ENCODE measurements at regions not wholly inside any gene's neighbourhood (a gene's known extent, or its start where the extent isn't known, plus 50 kb on each side); places are given as distances from the start of the nearest gene placed in this dataset.

DNA sequence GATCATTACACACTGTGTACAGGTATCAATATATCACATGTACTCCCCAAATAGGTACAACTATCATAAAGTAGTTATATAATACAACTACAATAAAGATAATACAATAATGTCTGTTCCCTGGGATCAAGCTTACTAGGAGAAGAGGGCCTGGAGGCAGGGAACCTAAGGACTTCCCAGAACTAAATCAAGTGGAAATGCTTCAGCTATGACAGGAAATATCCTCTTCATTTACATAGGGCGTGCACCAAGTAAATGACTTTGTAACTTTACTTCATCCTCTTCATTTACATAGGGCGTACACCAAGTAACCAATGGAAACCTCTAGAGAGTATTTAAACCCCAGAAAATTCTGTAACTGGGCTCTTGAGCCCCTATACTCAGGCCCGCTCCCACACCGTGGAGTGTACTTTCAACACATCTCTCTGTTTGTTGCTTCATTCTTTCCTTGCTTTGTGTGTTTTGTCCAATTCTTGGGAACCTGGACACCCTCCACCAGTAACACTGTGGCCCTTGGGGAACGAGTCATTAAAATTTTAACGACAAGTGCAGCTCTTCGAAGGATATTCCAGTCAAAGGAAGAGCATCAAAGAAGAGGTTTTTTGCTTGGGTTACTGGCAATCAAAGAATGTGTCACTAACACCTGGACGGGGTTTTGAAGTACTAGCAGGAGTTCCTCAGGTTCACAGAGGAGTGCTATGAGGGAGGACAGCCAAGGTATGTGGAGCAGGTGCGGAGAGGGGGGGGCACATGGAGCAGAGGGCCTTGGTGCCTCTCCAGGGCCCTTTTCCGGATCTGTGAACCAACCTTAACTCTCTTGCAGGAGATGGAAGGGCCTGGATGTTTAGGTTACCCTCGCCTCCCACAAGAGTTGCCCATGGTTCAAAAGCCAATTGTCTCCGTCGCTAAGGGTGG lies 106.6 kb upstream of the DAP start:
- TF ChIP-seq, protein P1, sequence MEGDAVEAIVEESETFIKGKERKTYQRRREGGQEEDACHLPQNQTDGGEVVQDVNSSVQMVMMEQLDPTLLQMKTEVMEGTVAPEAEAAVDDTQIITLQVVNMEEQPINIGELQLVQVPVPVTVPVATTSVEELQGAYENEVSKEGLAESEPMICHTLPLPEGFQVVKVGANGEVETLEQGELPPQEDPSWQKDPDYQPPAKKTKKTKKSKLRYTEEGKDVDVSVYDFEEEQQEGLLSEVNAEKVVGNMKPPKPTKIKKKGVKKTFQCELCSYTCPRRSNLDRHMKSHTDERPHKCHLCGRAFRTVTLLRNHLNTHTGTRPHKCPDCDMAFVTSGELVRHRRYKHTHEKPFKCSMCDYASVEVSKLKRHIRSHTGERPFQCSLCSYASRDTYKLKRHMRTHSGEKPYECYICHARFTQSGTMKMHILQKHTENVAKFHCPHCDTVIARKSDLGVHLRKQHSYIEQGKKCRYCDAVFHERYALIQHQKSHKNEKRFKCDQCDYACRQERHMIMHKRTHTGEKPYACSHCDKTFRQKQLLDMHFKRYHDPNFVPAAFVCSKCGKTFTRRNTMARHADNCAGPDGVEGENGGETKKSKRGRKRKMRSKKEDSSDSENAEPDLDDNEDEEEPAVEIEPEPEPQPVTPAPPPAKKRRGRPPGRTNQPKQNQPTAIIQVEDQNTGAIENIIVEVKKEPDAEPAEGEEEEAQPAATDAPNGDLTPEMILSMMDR (conservative IDR thresholded peaks at IDR 0.05 in 1 of 2, IDR thresholded peaks at IDR 0.05 in 1 of 2; ENCODE audit: low read depth in 1 of 2, low read length in 2 of 2) = no peak
- no peak for TF ChIP-seq EZH2 (IDR thresholded peaks at IDR 0.05; ENCODE audit: low read length, missing control alignments)
